ENCODE measurements at regions not wholly inside any gene's neighbourhood (a gene's known extent, or its start where the extent isn't known, plus 50 kb on each side); places are given as distances from the start of the nearest gene placed in this dataset.

DNA sequence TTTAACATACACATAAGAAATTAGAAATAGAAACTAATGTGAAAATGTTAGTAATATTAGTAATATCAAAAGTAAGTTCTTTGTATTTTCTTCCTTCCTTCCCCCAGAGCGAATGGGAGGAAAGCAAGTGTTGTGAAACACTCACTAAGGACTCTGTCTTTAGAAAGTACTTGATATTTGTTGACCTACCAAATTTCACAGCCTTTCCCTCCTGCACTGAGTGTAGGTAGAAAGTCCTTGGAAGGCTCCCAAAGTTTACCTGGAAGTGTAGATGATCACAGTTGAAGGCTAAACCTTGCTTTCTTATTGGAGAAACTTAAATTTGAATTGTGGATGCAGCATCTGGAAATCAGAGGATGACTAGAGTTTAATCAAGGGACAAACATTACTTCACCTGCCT lies 1459.5 kb upstream of the SPRY2 start:
- TF ChIP-seq POLR2A (IDR thresholded peaks at IDR 0.05) (no peak), CTCF (IDR thresholded peaks at IDR 0.05) (no peak)
